ENCODE measurements at regions not wholly inside any gene's neighbourhood (a gene's known extent, or its start where the extent isn't known, plus 50 kb on each side); places are given as distances from the start of the nearest gene placed in this dataset.

GRCh38 chr5:92320446-92320845, 937.3 kb upstream of the ARRDC3 start:
- H3K9me2 ChIP-seq (ENCODE audit: insufficient read depth, low read length), result no peaks in the 10 kb centered on the region
- TF ChIP-seq RAD21 (conservative IDR thresholded peaks at IDR 0.05) (no peak), EP300 (conservative IDR thresholded peaks at IDR 0.05; ENCODE audit: poor library complexity, severe bottlenecking) (no peak), REST (IDR thresholded peaks at IDR 0.05; ENCODE audit: borderline replicate concordance) (no peak), MXI1 (conservative IDR thresholded peaks at IDR 0.05; ENCODE audit: poor library complexity, severe bottlenecking) (no peak), SMC3 (conservative IDR thresholded peaks at IDR 0.05; ENCODE audit: poor library complexity) (no peak), EZH2 (IDR thresholded peaks at IDR 0.05; ENCODE audit: borderline replicate concordance, insufficient read depth, low read length, poor library complexity, severe bottlenecking) (no peak)

GRCh38 chr5:92313385-92313784, 930.3 kb upstream of the ARRDC3 start:
- no peaks in the 10 kb centered on the region for H3F3A ChIP-seq (ENCODE audit: insufficient read depth, low read length, poor library complexity, severe bottlenecking)
- H3K27ac ChIP-seq (ENCODE audit: low read length), result no peak overlapping the region
- no peaks in the 10 kb centered on the region for H3K9me3 ChIP-seq (ENCODE audit: low read length)
- H3K27me3 ChIP-seq (ENCODE audit: insufficient read depth, low read depth, low read length), result no peaks in the 10 kb centered on the region
- no peak overlapping the region for H2AFZ ChIP-seq (ENCODE audit: low read depth, low read length)
- no peaks in the 10 kb centered on the region for H3K9me2 ChIP-seq (ENCODE audit: insufficient read depth, low read length)
- H4K20me1 ChIP-seq (ENCODE audit: insufficient read depth), result no peaks in the 10 kb centered on the region
- TF ChIP-seq CTCF (IDR thresholded peaks at IDR 0.05; ENCODE audit: poor library complexity, severe bottlenecking), result no peak
- no peak for TF ChIP-seq EZH2 (IDR thresholded peaks at IDR 0.05; ENCODE audit: borderline replicate concordance, insufficient read depth, low read length, poor library complexity, severe bottlenecking)
- TF ChIP-seq EP300 (conservative IDR thresholded peaks at IDR 0.05; ENCODE audit: poor library complexity, severe bottlenecking), result no peak
- no peak for TF ChIP-seq MXI1 (conservative IDR thresholded peaks at IDR 0.05; ENCODE audit: poor library complexity, severe bottlenecking)
- no peak for TF ChIP-seq RAD21 (conservative IDR thresholded peaks at IDR 0.05)
- TF ChIP-seq SMC3 (conservative IDR thresholded peaks at IDR 0.05; ENCODE audit: poor library complexity), result no peak
- no peak for TF ChIP-seq REST (IDR thresholded peaks at IDR 0.05; ENCODE audit: borderline replicate concordance)
- TF ChIP-seq TAF1 (IDR thresholded peaks at IDR 0.05; ENCODE audit: low read depth), result no peak
- no peak for TF ChIP-seq POLR2AphosphoS5 (IDR thresholded peaks at IDR 0.05)
- H3K9ac ChIP-seq (ENCODE audit: low read length), result no peak overlapping the region
- H3K4me2 ChIP-seq (ENCODE audit: low read length), result no peak overlapping the region
- H3K36me3 ChIP-seq (ENCODE audit: insufficient read depth, low read length), result no peaks in the 10 kb centered on the region
- H3K79me2 ChIP-seq (replicated peaks; ENCODE audit: insufficient read depth, low read length), result no peaks in the 10 kb centered on the region
- no peak overlapping the region for H3K4me3 ChIP-seq (ENCODE audit: low read length)

More at GRCh38 chr5:92320446-92320845, 937.3 kb upstream of the ARRDC3 start:
- Histone ChIP-seq H3K27ac (ENCODE audit: low read length) (no peak overlapping the region), H3F3A (ENCODE audit: insufficient read depth, low read length, poor library complexity, severe bottlenecking) (no peaks in the 10 kb centered on the region), H3K4me2 (ENCODE audit: low read length) (no peak overlapping the region), H3K36me3 (ENCODE audit: insufficient read depth, low read length) (no peaks in the 10 kb centered on the region), H3K27me3 (ENCODE audit: insufficient read depth, low read depth, low read length) (no peaks in the 10 kb centered on the region), H4K20me1 (ENCODE audit: insufficient read depth) (no peaks in the 10 kb centered on the region), H3K9me3 (ENCODE audit: low read length) (no peaks in the 10 kb centered on the region), H3K79me2 (replicated peaks; ENCODE audit: insufficient read depth, low read length) (no peaks in the 10 kb centered on the region), H3K4me3 (ENCODE audit: low read length) (no peak overlapping the region), H3K9ac (ENCODE audit: low read length) (no peak overlapping the region), H2AFZ (ENCODE audit: low read depth, low read length) (no peak overlapping the region)
